Stimulated activated effector memory CD8-positive, alpha-beta T cell treated with anti-CD3 and anti-CD28 coated beads, Interleukin-12 subunit alpha, Interleukin-12 subunit beta, amount 100 ng/mL, for 72 hours (primary cell): ENCODE measurements at regions not wholly inside any gene's neighbourhood (a gene's known extent, or its start where the extent isn't known, plus 50 kb on each side); places are given as distances from the start of the nearest gene placed in this dataset.

Experiments
- ATAC-seq: fragments of 150-1000 bp; cut with Tn5 transposase; 2 replicates; pipeline ENCODE4 v1.10.0; 2021
- DNase-seq, 2 donors: peaks; one replicate each; pipeline ENCODE4 v3.0.0; 2021 to 2022; ENCODE audit warnings: low spot score in 2 of 2
- H3K27ac Mint-ChIP-seq: one replicate; pipeline ENCODE4 v1.8.0; 2022; ENCODE audit warnings: mild to moderate bottlenecking, mixed read lengths
- H3K36me3 Mint-ChIP-seq: one replicate; pipeline ENCODE4 v1.8.0; 2022; ENCODE audit warnings: mild to moderate bottlenecking, mixed read lengths
- H3K4me1 Mint-ChIP-seq: one replicate; pipeline ENCODE4 v1.8.0; 2022; ENCODE audit warnings: mixed read lengths
- H3K4me3 Mint-ChIP-seq: one replicate; pipeline ENCODE4 v1.8.0; 2022; ENCODE audit warnings: mild to moderate bottlenecking, mixed read lengths
- H3K9me3 Mint-ChIP-seq: one replicate; pipeline ENCODE4 v1.8.0; 2022; ENCODE audit warnings: mixed read lengths

DNA sequence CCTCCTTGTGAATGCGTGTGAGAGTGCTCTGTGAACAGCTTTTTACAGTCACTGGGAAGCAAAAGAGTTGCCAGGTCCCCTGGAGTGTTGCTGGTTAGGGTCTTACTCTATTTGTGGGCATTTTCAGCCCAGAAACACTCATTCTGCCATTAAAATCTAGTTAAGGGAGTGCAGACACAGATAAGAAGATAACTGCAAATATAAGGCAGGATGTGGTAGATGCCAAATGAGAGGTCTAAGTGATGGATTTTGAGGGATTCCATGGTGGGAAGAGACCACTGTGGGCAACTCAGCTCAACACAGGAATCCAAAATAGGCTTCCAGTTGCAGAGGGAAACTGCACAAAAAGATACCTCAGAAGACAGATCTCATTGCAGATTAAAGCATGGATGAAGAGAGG is 54.5 kb upstream of the KL start:
- ATAC-seq = no peak
- no peak for DNase-seq
- Mint-ChIP-seq H3K4me1 (no peaks in the 10 kb centered on the region), H3K36me3 (no peaks in the 10 kb centered on the region), H3K4me3 (no peak overlapping the region), H3K27ac (no peak overlapping the region), H3K9me3 (no peaks in the 10 kb centered on the region)

DNA sequence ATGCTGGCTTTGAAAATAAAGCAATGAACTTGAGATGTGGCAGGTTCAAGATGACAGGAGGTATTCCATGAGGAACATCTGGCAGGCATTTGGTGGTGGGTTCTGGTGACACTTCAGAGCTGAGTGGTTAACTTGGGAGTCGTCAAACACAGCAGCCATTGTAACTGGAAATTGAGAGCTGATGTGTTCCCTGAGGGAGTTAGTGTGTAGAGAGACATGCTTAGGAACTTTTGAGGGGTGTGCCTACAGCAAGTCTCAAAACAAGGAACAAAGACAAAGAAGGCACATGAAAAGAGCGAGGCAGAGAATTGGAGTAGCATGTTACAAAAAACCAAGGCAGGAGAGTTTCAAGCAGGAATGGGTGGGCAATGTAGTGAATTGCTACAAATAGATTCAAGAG is 53.9 kb upstream of the KL start:
- Mint-ChIP-seq H3K4me3 (no peak overlapping the region), H3K36me3 (no peaks in the 10 kb centered on the region), H3K9me3 (no peaks in the 10 kb centered on the region), H3K4me1 (no peaks in the 10 kb centered on the region), H3K27ac (no peak overlapping the region)
- ATAC-seq (no peak), DNase-seq (no peak)

DNA sequence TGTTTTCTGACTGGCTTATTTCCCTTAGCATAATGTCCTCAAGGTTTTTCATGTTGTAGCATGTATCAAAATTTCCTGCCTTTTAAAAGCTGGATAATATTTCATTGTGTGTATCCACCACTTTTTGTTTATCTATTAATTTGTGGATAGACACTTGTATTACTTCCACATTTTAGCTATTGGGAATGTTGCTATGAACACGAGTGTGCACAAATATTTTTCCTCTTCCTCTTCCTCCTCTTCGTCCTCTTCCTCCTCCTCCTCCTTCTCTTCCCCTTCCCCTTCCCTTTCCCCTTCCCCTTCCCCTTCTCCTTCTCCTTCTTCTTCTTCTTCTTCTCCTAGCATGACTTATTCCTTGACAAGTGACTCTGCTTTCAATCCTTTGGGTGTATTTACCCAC is 51.2 kb upstream of the KL start:
- Mint-ChIP-seq H3K9me3 (no peaks in the 10 kb centered on the region), H3K4me3 (no peak overlapping the region), H3K27ac (no peak overlapping the region), H3K36me3 (no peaks in the 10 kb centered on the region), H3K4me1 (no peaks in the 10 kb centered on the region)
- ATAC-seq (no peak), DNase-seq (no peak)
